Natural killer cell (primary cell): ENCODE measurements at regions not wholly inside any gene's neighbourhood (a gene's known extent, or its start where the extent isn't known, plus 50 kb on each side); places are given as distances from the start of the nearest gene placed in this dataset.

Experiments
- ATAC-seq, 3 donors: fragments of 150-1000 bp in 2 of 3; fragments of 200-7000 bp in 1 of 3; cut with Tn5 transposase; 1 replicate in 1 of 3; 2 replicates in 2 of 3; pipeline ENCODE4 v1.10.0; 2021; ENCODE audit warnings: mild to moderate bottlenecking in 2 of 3, moderate library complexity in 2 of 3
- DNase-seq, 2 donors: peaks; one replicate each; pipeline versions ENCODE4 v3.0.0 to v3.0.0-alpha.2; 2013 to 2021; ENCODE audit warnings: mixed read lengths in 1 of 2
- H3K27ac ChIP-seq: one replicate; pipeline ENCODE4 v1.5.1; 2013; ENCODE audit warnings: mild to moderate bottlenecking, low read length
- H3K27me3 ChIP-seq: one replicate; pipeline ENCODE4 v1.6.1; 2013; ENCODE audit warnings: low read length; ENCODE audit not compliant: control insufficient read depth, insufficient read depth
- H3K36me3 ChIP-seq: one replicate; pipeline ENCODE4 v1.6.1; 2013; ENCODE audit warnings: low read length; ENCODE audit not compliant: control insufficient read depth, insufficient read depth
- H3K4me1 ChIP-seq: one replicate; pipeline ENCODE4 v1.6.1; 2013; ENCODE audit warnings: low read length; ENCODE audit not compliant: control insufficient read depth, insufficient read depth
- H3K4me3 ChIP-seq: one replicate; pipeline ENCODE4 v1.5.1; 2013; ENCODE audit warnings: low read length
- H3K9me3 ChIP-seq: one replicate; pipeline ENCODE4 v1.6.1; 2013; ENCODE audit warnings: low read length; ENCODE audit not compliant: control insufficient read depth, insufficient read depth
- H3K27ac Mint-ChIP-seq, 2 donors: one replicate each; pipeline ENCODE4 v1.8.0; 2022; ENCODE audit warnings: mild to moderate bottlenecking in 2 of 2, mixed read lengths in 2 of 2, moderate library complexity in 1 of 2
- H3K27me3 Mint-ChIP-seq, 2 donors: one replicate each; pipeline ENCODE4 v1.8.0; 2022; ENCODE audit warnings: low read depth in 2 of 2, mixed read lengths in 2 of 2
- H3K36me3 Mint-ChIP-seq: one replicate; pipeline ENCODE4 v1.8.0; 2022; ENCODE audit warnings: mixed read lengths
- H3K4me1 Mint-ChIP-seq, 2 donors: one replicate each; pipeline ENCODE4 v1.8.0; 2022; ENCODE audit warnings: mixed read lengths in 2 of 2
- H3K4me3 Mint-ChIP-seq: one replicate; pipeline ENCODE4 v1.8.0; 2022; ENCODE audit warnings: mild to moderate bottlenecking, moderate library complexity, mixed read lengths
- H3K9me3 Mint-ChIP-seq, 2 donors: one replicate each; pipeline ENCODE4 v1.8.0; 2022; ENCODE audit warnings: mixed read lengths in 2 of 2
- WGBS: methylation state at CpG from one replicate; pipeline ENCODE4 v1.1.7; 2013; ENCODE audit warnings: missing lambda C conversion rate; ENCODE audit not compliant: insufficient coverage; 5-methylcytosine and 5-hydroxymethylcytosine counted together
- intact Hi-C: fragments of 100-400 bp; cut with micrococcal nuclease; formaldehyde crosslinking; loops from one replicate; pipeline ENCODE4 v1.14.2; 2022
- TF ChIP-seq, protein P1 (sequence below): fragments of 200-600 bp; IDR thresholded peaks from one replicate; pipeline ENCODE4 v1.8.0; 2022; ENCODE audit warnings: antibody characterized with exemption

DNA sequence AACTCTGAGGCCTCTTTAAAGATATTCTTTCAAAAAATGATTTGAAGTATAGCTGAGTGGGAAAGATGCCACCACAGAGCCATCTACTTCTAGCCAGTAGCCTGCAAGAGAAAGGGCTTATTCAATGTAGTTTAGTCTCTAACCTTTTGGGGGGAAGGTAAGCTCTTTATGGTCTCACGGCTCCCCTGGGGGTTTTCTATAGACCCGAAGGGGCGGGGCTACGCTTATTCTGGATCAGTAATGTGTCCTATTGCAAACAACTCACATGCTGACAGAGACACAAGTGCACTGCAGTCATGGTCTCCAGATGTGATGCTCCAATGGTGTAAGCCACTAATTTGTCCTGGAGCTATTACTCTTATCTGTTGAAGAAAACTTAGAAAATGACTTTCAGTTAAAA is 53.4 kb upstream of the RPS23 start:
- Mint-ChIP-seq H3K4me3 (no peak overlapping the region), H3K36me3 (no peaks in the 10 kb centered on the region), H3K27me3 (peaks cover 5 to 6% of the 10 kb centered on the region in 2 donors), H3K27ac (no peak overlapping the region), H3K4me1 (no peaks in the 10 kb centered on the region), H3K9me3 (no peaks in the 10 kb centered on the region)
- no peaks in the 10 kb centered on the region for H3K36me3 ChIP-seq
- no peaks in the 10 kb centered on the region for H3K4me1 ChIP-seq
- H3K27me3 ChIP-seq = no peaks in the 10 kb centered on the region
- no peak overlapping the region for H3K27ac ChIP-seq
- WGBS = 86% methylated on average over 4 of the region's 4 CpGs
- intact Hi-C loops = no loop called here
- DNase-seq = no peak
- H3K4me3 ChIP-seq = no peak overlapping the region
- no peaks in the 10 kb centered on the region for H3K9me3 ChIP-seq
- TF ChIP-seq, protein P1, sequence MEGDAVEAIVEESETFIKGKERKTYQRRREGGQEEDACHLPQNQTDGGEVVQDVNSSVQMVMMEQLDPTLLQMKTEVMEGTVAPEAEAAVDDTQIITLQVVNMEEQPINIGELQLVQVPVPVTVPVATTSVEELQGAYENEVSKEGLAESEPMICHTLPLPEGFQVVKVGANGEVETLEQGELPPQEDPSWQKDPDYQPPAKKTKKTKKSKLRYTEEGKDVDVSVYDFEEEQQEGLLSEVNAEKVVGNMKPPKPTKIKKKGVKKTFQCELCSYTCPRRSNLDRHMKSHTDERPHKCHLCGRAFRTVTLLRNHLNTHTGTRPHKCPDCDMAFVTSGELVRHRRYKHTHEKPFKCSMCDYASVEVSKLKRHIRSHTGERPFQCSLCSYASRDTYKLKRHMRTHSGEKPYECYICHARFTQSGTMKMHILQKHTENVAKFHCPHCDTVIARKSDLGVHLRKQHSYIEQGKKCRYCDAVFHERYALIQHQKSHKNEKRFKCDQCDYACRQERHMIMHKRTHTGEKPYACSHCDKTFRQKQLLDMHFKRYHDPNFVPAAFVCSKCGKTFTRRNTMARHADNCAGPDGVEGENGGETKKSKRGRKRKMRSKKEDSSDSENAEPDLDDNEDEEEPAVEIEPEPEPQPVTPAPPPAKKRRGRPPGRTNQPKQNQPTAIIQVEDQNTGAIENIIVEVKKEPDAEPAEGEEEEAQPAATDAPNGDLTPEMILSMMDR = no peak
- ATAC-seq = no peak

DNA sequence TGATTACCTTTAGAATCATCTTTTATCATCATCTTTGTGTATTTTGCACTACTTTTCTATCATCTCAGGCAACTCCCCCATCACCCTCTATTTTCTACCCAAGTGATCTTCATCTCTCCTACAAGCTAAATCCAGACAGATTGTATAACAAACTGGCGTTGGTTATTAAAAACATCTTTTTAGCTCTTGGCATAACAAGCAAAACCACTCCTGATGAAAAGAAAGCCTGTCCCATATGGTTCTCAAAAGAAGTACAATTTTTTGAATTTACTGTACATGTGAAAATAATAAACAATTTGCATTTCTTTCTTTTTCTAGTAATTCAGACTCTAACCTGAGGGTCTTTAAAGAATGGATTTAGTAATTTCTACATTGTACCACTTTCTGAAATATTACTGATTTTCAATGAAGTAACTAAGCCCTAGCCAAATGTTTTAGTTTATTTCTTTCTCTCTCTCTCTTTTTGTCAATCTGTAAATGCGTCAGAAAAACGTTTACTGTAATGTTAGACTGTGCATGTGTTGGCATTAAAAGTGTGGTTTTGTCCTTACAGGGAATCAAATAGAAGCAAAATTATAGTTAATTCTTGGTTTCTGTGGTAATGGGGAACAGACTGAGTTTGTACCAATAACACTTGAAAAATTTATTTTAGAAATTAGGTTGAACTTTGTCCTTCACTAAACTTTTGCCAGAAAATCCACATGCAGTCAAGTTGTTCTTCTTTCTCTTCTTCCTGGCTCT is 52.5 kb upstream of the RPS23 start:
- Mint-ChIP-seq H3K4me1 (no peaks in the 10 kb centered on the region), H3K36me3 (no peaks in the 10 kb centered on the region), H3K9me3 (no peaks in the 10 kb centered on the region), H3K27ac (no peak overlapping the region), H3K4me3 (no peak overlapping the region), H3K27me3 (peaks cover 5 to 6% of the 10 kb centered on the region in 2 donors)
- 100% methylated on average over 1 of the region's 3 CpGs for WGBS
- H3K36me3 ChIP-seq = no peaks in the 10 kb centered on the region
- no peaks in the 10 kb centered on the region for H3K9me3 ChIP-seq
- no peaks in the 10 kb centered on the region for H3K4me1 ChIP-seq
- no peak for ATAC-seq
- intact Hi-C loops = no loop called here
- DNase-seq = no peak
- H3K4me3 ChIP-seq = no peak overlapping the region
- TF ChIP-seq, protein P1 = no peak
- H3K27ac ChIP-seq = no peak overlapping the region
- H3K27me3 ChIP-seq = no peaks in the 10 kb centered on the region

DNA sequence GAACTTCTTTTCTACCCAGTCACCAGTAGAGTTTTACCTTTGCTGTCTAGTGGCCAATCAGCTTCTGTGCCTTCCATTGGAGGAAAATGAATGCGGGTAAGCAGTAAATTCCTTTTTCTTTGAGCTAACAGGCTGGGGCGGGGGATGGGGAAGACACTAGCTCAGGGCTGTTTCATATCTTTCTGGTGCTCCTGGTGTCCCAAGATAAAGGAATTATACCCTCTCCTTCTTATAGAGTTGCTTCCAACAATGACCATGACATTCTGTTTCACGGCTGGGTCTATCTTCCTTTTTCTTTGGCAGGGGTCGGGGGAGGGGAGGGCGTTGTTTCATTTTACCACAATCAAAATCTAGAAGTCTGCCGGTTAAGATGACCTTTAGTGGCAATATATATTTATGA is 51.2 kb upstream of the RPS23 start:
- H3K36me3 Mint-ChIP-seq = no peaks in the 10 kb centered on the region
- Histone ChIP-seq H3K9me3 (no peaks in the 10 kb centered on the region), H3K4me3 (no peak overlapping the region), H3K4me1 (no peaks in the 10 kb centered on the region), H3K27ac (no peak overlapping the region), H3K27me3 (no peaks in the 10 kb centered on the region), H3K36me3 (no peaks in the 10 kb centered on the region)
- no peak overlapping the region for H3K4me3 Mint-ChIP-seq
- H3K27me3 Mint-ChIP-seq = peaks cover 5 to 6% of the 10 kb centered on the region in 2 donors
- DNase-seq (no peak), ATAC-seq (no peak)
- 96% methylated on average over 3 of the region's 6 CpGs for WGBS
- TF ChIP-seq, protein P1 = no peak
- H3K9me3 Mint-ChIP-seq = no peaks in the 10 kb centered on the region
- intact Hi-C loops = no loop called here
- H3K4me1 Mint-ChIP-seq = no peaks in the 10 kb centered on the region
- H3K27ac Mint-ChIP-seq = no peak overlapping the region
